Activated CD8-positive, alpha-beta T cell treated with anti-CD3 and anti-CD28 coated beads, Interleukin-2, amount 10 ng/mL, durations not matched to agents 7 days and 5 days (primary cell): ENCODE measurements at regions not wholly inside any gene's neighbourhood (a gene's known extent, or its start where the extent isn't known, plus 50 kb on each side); places are given as distances from the start of the nearest gene placed in this dataset.
"Not testable (repeated sequence)": the region's sequence is repeated elsewhere in the genome, so short reads cannot be mapped to it uniquely, and the experiment has no call there.

Experiments used
- ATAC-seq: fragments of 150-1000 bp; cut with Tn5 transposase; one replicate; pipeline ENCODE4 v1.10.0; 2021; ENCODE audit warnings: moderate library complexity
- CTCF ChIA-PET: fragments of 350-600 bp; sonication (Branson Sonifier 250); formaldehyde crosslinking; loops from one replicate; lab custom pipeline; 2021; ENCODE audit warnings: antibody characterized with exemption; lab: Charles Lee
- POLR2A ChIA-PET: fragments of 350-600 bp; sonication (Branson Sonifier 250); formaldehyde crosslinking; loops from one replicate; lab custom pipeline; 2021; ENCODE audit warnings: antibody characterized with exemption; lab: Charles Lee
- DNase-seq: peaks from one replicate; pipeline ENCODE4 v3.0.0-alpha.2; 2020
- H3K27ac Mint-ChIP-seq: one replicate; pipeline ENCODE4 v1.8.0; 2021; ENCODE audit warnings: mild to moderate bottlenecking, mixed read lengths
- H3K27me3 Mint-ChIP-seq: one replicate; pipeline ENCODE4 v1.8.0; 2021; ENCODE audit warnings: low read depth, mixed read lengths
- H3K36me3 Mint-ChIP-seq: one replicate; pipeline ENCODE4 v1.8.0; 2021; ENCODE audit warnings: low read depth, mixed read lengths
- H3K4me1 Mint-ChIP-seq: one replicate; pipeline ENCODE4 v1.8.0; 2021; ENCODE audit warnings: low read depth, mixed read lengths
- H3K4me3 Mint-ChIP-seq: one replicate; pipeline ENCODE4 v1.8.0; 2021; ENCODE audit warnings: mild to moderate bottlenecking, mixed read lengths
- H3K9me3 Mint-ChIP-seq: one replicate; pipeline ENCODE4 v1.8.0; 2022; ENCODE audit warnings: mixed read lengths; ENCODE audit not compliant: insufficient read depth

GRCh38 chr9:108259917-108260675 lies 595.7 kb downstream of the ACTL7B start:
- Mint-ChIP-seq H3K4me3 (no peak overlapping the region), H3K36me3 (no peaks in the 10 kb centered on the region), H3K27me3 (no peaks in the 10 kb centered on the region), H3K4me1 (no peaks in the 10 kb centered on the region), H3K9me3 (no peaks in the 10 kb centered on the region), H3K27ac (no peak overlapping the region)
- POLR2A ChIA-PET: no interaction called here
- DNase-seq (no peak), ATAC-seq (no peak)
- CTCF ChIA-PET: no interaction called here

GRCh38 chr9:108258640-108259039 lies 597.1 kb downstream of the ACTL7B start:
- Mint-ChIP-seq H3K9me3 (no peaks in the 10 kb centered on the region), H3K27me3 (no peaks in the 10 kb centered on the region), H3K4me3 (no peak overlapping the region), H3K36me3 (no peaks in the 10 kb centered on the region), H3K27ac (no peak overlapping the region), H3K4me1 (no peaks in the 10 kb centered on the region)
- ChIA-PET CTCF (no interaction called here), POLR2A (no interaction called here)
- DNase-seq (no peak), ATAC-seq (no peak)

GRCh38 chr9:108257382-108257781 lies 598.4 kb downstream of the ACTL7B start:
- no peak for ATAC-seq
- POLR2A ChIA-PET: no interaction called here
- no peaks in the 10 kb centered on the region for H3K9me3 Mint-ChIP-seq
- no peaks in the 10 kb centered on the region for H3K36me3 Mint-ChIP-seq
- no peak overlapping the region for H3K4me3 Mint-ChIP-seq
- H3K27me3 Mint-ChIP-seq: no peaks in the 10 kb centered on the region
- no peak for DNase-seq
- CTCF ChIA-PET: no interaction called here
- no peaks in the 10 kb centered on the region for H3K4me1 Mint-ChIP-seq
- H3K27ac Mint-ChIP-seq: no peak overlapping the region

- Mint-ChIP-seq H3K9me3 (no peaks in the 10 kb centered on the region), H3K4me1 (no peaks in the 10 kb centered on the region), H3K27me3 (no peaks in the 10 kb centered on the region), H3K27ac (no peak overlapping the region), H3K4me3 (no peak overlapping the region), H3K36me3 (no peaks in the 10 kb centered on the region)
- ChIA-PET CTCF (no interaction called here), POLR2A (no interaction called here)
- ATAC-seq (no peak), DNase-seq (no peak)
These were observed 601.5 kb downstream of the ACTL7B start for GRCh38 chr9:108254236-108254635.

GRCh38 chr9:108247391-108247790 lies 608.4 kb downstream of the ACTL7B start:
- H3K4me3 Mint-ChIP-seq, H3K27me3 Mint-ChIP-seq, CTCF ChIA-PET, ATAC-seq, DNase-seq, H3K36me3 Mint-ChIP-seq, H3K4me1 Mint-ChIP-seq, POLR2A ChIA-PET, H3K9me3 Mint-ChIP-seq, H3K27ac Mint-ChIP-seq: not testable (repeated sequence)

- Mint-ChIP-seq H3K27me3 (no peaks in the 10 kb centered on the region), H3K9me3 (no peaks in the 10 kb centered on the region)
These were observed 609.9 kb downstream of the ACTL7B start for GRCh38 chr9:108245901-108246300.

GRCh38 chr9:108245331-108245730 lies 610.5 kb downstream of the ACTL7B start:
- Mint-ChIP-seq H3K27me3 (no peaks in the 10 kb centered on the region), H3K4me1 (no peaks in the 10 kb centered on the region), H3K27ac (no peak overlapping the region), H3K4me3 (no peak overlapping the region), H3K9me3 (no peaks in the 10 kb centered on the region), H3K36me3 (no peaks in the 10 kb centered on the region)
- CTCF ChIA-PET: no interaction called here
- ATAC-seq (no peak), DNase-seq (no peak)
- POLR2A ChIA-PET: no interaction called here

More at GRCh38 chr9:108245901-108246300, 609.9 kb downstream of the ACTL7B start:
- POLR2A ChIA-PET: no interaction called here
- H3K27ac Mint-ChIP-seq: no peak overlapping the region
- no peaks in the 10 kb centered on the region for H3K36me3 Mint-ChIP-seq
- H3K4me1 Mint-ChIP-seq: no peaks in the 10 kb centered on the region
- ATAC-seq: no peak
- no peak for DNase-seq
- H3K4me3 Mint-ChIP-seq: no peak overlapping the region
- CTCF ChIA-PET: no interaction called here

- CTCF ChIA-PET: no interaction called here
- H3K27me3 Mint-ChIP-seq: no peaks in the 10 kb centered on the region
- no peaks in the 10 kb centered on the region for H3K9me3 Mint-ChIP-seq
- H3K4me3 Mint-ChIP-seq: no peak overlapping the region
- POLR2A ChIA-PET: no interaction called here
- H3K36me3 Mint-ChIP-seq: no peaks in the 10 kb centered on the region
- DNase-seq (no peak), ATAC-seq (no peak)
- no peaks in the 10 kb centered on the region for H3K4me1 Mint-ChIP-seq
- no peak overlapping the region for H3K27ac Mint-ChIP-seq
These were observed 611.1 kb downstream of the ACTL7B start for GRCh38 chr9:108244686-108245085.

- ChIA-PET CTCF (no interaction called here), POLR2A (no interaction called here)
- Mint-ChIP-seq H3K27ac (no peak overlapping the region), H3K36me3 (no peaks in the 10 kb centered on the region), H3K9me3 (no peaks in the 10 kb centered on the region), H3K4me3 (no peak overlapping the region), H3K4me1 (no peaks in the 10 kb centered on the region), H3K27me3 (no peaks in the 10 kb centered on the region)
- ATAC-seq (no peak), DNase-seq (no peak)
These were observed 614.3 kb downstream of the ACTL7B start for GRCh38 chr9:108241384-108242073.

- POLR2A ChIA-PET: no interaction called here
- H3K9me3 Mint-ChIP-seq: no peaks in the 10 kb centered on the region
- no peaks in the 10 kb centered on the region for H3K36me3 Mint-ChIP-seq
- H3K4me1 Mint-ChIP-seq: no peaks in the 10 kb centered on the region
- CTCF ChIA-PET: no interaction called here
- H3K4me3 Mint-ChIP-seq: no peak overlapping the region
- DNase-seq (no peak), ATAC-seq (no peak)
- H3K27me3 Mint-ChIP-seq: no peaks in the 10 kb centered on the region
- H3K27ac Mint-ChIP-seq: no peak overlapping the region
These were observed 616.0 kb downstream of the ACTL7B start for GRCh38 chr9:108239696-108240321.

GRCh38 chr9:108235609-108236008 lies 620.2 kb downstream of the ACTL7B start:
- POLR2A ChIA-PET: no interaction called here
- peaks cover 10% of the 10 kb centered on the region for H3K9me3 Mint-ChIP-seq
- no peaks in the 10 kb centered on the region for H3K27me3 Mint-ChIP-seq
- H3K27ac Mint-ChIP-seq: no peak overlapping the region
- CTCF ChIA-PET: no interaction called here
- DNase-seq (no peak), ATAC-seq (no peak)
- no peaks in the 10 kb centered on the region for H3K4me1 Mint-ChIP-seq
- no peak overlapping the region for H3K4me3 Mint-ChIP-seq
- no peaks in the 10 kb centered on the region for H3K36me3 Mint-ChIP-seq

- peaks cover 10% of the 10 kb centered on the region for H3K9me3 Mint-ChIP-seq
- POLR2A ChIA-PET: no interaction called here
- CTCF ChIA-PET: no interaction called here
- no peak for DNase-seq
- no peaks in the 10 kb centered on the region for H3K4me1 Mint-ChIP-seq
- no peaks in the 10 kb centered on the region for H3K27me3 Mint-ChIP-seq
- H3K4me3 Mint-ChIP-seq: no peak overlapping the region
- no peak for ATAC-seq
- H3K27ac Mint-ChIP-seq: no peak overlapping the region
- no peaks in the 10 kb centered on the region for H3K36me3 Mint-ChIP-seq
These were observed 621.0 kb downstream of the ACTL7B start for GRCh38 chr9:108234811-108235210.
